K562 (cell line): ENCODE measurements at regions not wholly inside any gene's neighbourhood (a gene's known extent, or its start where the extent isn't known, plus 50 kb on each side); places are given as distances from the start of the nearest gene placed in this dataset.

ENCODE experiments used
- MTF1 ChIP-seq: fragments of 250-450 bp; sonication (Bioruptor Pico); IDR thresholded peaks from 2 replicates; pipeline ENCODE4 v1.9.0; 2021; ENCODE audit warnings: moderate library complexity, mild to moderate bottlenecking, inconsistent platforms, borderline replicate concordance
- SETDB1 ChIP-seq: IDR thresholded peaks from one replicate; pipeline ENCODE4 v1.6.1; 2012; ENCODE audit warnings: low read length, control low read depth, inconsistent platforms
- SMC3 ChIP-seq: conservative IDR thresholded peaks from 2 replicates; pipeline ENCODE4 v1.6.1; 2011; ENCODE audit warnings: low read depth, low read length, improper control_type of control experiment; ENCODE audit not compliant: insufficient read depth
- TCF7 ChIP-seq: sonication (generic); IDR thresholded peaks from 2 replicates; pipeline ENCODE4 v1.6.1; 2016; ENCODE audit warnings: antibody characterized with exemption, borderline replicate concordance
- ZC3H8 ChIP-seq: fragments of 450-650 bp; IDR thresholded peaks from 2 replicates; pipeline ENCODE4 v1.6.1; 2017
- ZNF408 ChIP-seq: fragments of 250-450 bp; sonication (Bioruptor Pico); IDR thresholded peaks from 2 replicates; pipeline ENCODE4 v1.4.0; 2020; ENCODE audit warnings: low read depth, mild to moderate bottlenecking, moderate library complexity
- TF ChIP-seq, protein P1 (sequence below): fragments of 450-650 bp; IDR thresholded peaks from 2 replicates; pipeline ENCODE4 v1.6.1; 2016; ENCODE audit warnings: low read depth
- TF ChIP-seq, protein P2 (sequence below), 2 experiments: fragments of 450-650 bp in 1 of 2; sonication (generic) in 1 of 2; formaldehyde crosslinking in 1 of 2; IDR thresholded peaks in 1 of 2; conservative IDR thresholded peaks in 1 of 2; 2 replicates each; pipeline versions ENCODE4 v1.6.1 to v1.8.1; 2016 to 2023; ENCODE audit warnings: mild to moderate bottlenecking in 2 of 2, moderate library complexity in 2 of 2, inconsistent platforms in 1 of 2, missing genetic modification reagents in 1 of 2
- TF ChIP-seq, protein P3 (sequence below): fragments of 450-650 bp; conservative IDR thresholded peaks from 2 replicates; pipeline ENCODE4 v1.6.1; 2016; ENCODE audit warnings: missing genetic modification characterization, low read depth, mild to moderate bottlenecking, missing compliant biosample characterization, moderate library complexity
- TF ChIP-seq, protein P4 (sequence below): sonication (generic); formaldehyde crosslinking; IDR thresholded peaks from 2 replicates; pipeline ENCODE4 v1.8.1; 2023; ENCODE audit warnings: mild to moderate bottlenecking, missing genetic modification reagents
- TF ChIP-seq, protein P5 (sequence below): fragments of 450-650 bp; IDR thresholded peaks from 2 replicates; pipeline ENCODE4 v1.6.1; 2016; ENCODE audit warnings: missing biosample characterization, missing genetic modification characterization
- TF ChIP-seq, protein P6 (sequence below): fragments of 250-450 bp; sonication (Bioruptor Pico); IDR thresholded peaks from 2 replicates; pipeline ENCODE4 v1.4.0; 2020

DNA sequence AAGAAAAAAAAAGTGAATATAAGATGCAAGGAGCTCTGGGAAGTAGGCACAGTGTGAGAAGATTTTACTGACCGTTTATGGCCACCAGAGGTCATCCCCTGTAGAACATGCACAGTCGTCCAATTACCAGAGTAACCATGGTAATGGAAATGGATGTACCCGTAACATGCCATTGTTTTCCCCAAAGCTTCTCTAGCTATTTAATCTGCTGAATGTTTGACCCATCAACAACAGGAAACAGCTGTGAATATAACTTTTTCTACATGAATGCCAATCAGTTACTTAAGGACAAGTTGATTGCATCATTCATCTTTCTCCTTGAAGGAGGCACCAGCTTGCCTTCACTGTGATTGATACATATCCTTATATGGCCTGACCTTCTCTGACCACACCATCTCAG lies 1967.0 kb upstream of the CDH9 start (continued):
- TF ChIP-seq, protein P1, sequence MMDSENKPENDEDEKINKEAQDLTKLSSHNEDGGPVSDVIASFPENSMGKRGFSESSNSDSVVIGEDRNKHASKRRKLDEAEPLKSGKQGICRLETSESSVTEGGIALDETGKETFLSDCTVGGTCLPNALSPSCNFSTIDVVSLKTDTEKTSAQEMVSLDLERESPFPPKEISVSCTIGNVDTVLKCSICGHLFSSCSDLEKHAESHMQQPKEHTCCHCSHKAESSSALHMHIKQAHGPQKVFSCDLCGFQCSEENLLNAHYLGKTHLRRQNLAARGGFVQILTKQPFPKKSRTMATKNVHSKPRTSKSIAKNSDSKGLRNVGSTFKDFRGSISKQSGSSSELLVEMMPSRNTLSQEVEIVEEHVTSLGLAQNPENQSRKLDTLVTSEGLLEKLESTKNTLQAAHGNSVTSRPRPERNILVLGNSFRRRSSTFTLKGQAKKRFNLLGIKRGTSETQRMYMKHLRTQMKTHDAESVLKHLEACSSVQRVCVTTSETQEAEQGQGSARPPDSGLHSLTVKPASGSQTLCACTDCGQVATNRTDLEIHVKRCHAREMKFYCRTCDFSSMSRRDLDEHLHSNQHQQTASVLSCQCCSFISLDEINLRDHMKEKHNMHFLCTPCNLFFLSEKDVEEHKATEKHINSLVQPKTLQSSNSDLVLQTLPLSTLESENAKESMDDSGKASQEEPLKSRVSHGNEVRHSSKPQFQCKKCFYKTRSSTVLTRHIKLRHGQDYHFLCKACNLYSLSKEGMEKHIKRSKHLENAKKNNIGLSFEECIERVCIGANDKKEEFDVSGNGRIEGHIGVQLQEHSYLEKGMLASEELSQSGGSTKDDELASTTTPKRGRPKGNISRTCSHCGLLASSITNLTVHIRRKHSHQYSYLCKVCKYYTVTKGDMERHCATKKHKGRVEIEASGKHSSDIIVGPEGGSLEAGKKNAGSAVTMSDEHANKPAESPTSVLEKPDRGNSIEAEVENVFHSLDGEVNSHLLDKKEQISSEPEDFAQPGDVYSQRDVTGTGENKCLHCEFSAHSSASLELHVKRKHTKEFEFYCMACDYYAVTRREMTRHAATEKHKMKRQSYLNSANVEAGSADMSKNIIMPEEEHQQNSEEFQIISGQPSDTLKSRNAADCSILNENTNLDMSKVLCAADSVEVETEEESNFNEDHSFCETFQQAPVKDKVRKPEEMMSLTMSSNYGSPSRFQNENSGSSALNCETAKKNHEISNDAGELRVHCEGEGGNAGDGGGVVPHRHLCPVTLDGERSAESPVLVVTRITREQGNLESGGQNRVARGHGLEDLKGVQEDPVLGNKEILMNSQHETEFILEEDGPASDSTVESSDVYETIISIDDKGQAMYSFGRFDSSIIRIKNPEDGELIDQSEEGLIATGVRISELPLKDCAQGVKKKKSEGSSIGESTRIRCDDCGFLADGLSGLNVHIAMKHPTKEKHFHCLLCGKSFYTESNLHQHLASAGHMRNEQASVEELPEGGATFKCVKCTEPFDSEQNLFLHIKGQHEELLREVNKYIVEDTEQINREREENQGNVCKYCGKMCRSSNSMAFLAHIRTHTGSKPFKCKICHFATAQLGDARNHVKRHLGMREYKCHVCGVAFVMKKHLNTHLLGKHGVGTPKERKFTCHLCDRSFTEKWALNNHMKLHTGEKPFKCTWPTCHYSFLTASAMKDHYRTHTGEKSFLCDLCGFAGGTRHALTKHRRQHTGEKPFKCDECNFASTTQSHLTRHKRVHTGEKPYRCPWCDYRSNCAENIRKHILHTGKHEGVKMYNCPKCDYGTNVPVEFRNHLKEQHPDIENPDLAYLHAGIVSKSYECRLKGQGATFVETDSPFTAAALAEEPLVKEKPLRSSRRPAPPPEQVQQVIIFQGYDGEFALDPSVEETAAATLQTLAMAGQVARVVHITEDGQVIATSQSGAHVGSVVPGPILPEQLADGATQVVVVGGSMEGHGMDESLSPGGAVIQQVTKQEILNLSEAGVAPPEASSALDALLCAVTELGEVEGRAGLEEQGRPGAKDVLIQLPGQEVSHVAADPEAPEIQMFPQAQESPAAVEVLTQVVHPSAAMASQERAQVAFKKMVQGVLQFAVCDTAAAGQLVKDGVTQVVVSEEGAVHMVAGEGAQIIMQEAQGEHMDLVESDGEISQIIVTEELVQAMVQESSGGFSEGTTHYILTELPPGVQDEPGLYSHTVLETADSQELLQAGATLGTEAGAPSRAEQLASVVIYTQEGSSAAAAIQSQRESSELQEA = no peak
- TF ChIP-seq TCF7 (no peak), MTF1 (no peak), SETDB1 (no peak), ZC3H8 (no peak), SMC3 (no peak), ZNF408 (CRISPR knock-in tag) (no peak)
- TF ChIP-seq, protein P2, sequence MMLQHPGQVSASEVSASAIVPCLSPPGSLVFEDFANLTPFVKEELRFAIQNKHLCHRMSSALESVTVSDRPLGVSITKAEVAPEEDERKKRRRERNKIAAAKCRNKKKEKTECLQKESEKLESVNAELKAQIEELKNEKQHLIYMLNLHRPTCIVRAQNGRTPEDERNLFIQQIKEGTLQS (IDR thresholded peaks at IDR 0.05) = peak; percentile 68
- TF ChIP-seq, protein P2 (CRISPR knock-in tag; conservative IDR thresholded peaks at IDR 0.05) = no peak
- TF ChIP-seq, protein P3, sequence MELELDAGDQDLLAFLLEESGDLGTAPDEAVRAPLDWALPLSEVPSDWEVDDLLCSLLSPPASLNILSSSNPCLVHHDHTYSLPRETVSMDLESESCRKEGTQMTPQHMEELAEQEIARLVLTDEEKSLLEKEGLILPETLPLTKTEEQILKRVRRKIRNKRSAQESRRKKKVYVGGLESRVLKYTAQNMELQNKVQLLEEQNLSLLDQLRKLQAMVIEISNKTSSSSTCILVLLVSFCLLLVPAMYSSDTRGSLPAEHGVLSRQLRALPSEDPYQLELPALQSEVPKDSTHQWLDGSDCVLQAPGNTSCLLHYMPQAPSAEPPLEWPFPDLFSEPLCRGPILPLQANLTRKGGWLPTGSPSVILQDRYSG (tag) = no peak
- TF ChIP-seq, protein P4, sequence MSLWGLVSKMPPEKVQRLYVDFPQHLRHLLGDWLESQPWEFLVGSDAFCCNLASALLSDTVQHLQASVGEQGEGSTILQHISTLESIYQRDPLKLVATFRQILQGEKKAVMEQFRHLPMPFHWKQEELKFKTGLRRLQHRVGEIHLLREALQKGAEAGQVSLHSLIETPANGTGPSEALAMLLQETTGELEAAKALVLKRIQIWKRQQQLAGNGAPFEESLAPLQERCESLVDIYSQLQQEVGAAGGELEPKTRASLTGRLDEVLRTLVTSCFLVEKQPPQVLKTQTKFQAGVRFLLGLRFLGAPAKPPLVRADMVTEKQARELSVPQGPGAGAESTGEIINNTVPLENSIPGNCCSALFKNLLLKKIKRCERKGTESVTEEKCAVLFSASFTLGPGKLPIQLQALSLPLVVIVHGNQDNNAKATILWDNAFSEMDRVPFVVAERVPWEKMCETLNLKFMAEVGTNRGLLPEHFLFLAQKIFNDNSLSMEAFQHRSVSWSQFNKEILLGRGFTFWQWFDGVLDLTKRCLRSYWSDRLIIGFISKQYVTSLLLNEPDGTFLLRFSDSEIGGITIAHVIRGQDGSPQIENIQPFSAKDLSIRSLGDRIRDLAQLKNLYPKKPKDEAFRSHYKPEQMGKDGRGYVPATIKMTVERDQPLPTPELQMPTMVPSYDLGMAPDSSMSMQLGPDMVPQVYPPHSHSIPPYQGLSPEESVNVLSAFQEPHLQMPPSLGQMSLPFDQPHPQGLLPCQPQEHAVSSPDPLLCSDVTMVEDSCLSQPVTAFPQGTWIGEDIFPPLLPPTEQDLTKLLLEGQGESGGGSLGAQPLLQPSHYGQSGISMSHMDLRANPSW (CRISPR knock-in tag) = no peak
- TF ChIP-seq, protein P5, sequence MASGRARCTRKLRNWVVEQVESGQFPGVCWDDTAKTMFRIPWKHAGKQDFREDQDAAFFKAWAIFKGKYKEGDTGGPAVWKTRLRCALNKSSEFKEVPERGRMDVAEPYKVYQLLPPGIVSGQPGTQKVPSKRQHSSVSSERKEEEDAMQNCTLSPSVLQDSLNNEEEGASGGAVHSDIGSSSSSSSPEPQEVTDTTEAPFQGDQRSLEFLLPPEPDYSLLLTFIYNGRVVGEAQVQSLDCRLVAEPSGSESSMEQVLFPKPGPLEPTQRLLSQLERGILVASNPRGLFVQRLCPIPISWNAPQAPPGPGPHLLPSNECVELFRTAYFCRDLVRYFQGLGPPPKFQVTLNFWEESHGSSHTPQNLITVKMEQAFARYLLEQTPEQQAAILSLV (tag) = peak; percentile 76
- TF ChIP-seq, protein P6, sequence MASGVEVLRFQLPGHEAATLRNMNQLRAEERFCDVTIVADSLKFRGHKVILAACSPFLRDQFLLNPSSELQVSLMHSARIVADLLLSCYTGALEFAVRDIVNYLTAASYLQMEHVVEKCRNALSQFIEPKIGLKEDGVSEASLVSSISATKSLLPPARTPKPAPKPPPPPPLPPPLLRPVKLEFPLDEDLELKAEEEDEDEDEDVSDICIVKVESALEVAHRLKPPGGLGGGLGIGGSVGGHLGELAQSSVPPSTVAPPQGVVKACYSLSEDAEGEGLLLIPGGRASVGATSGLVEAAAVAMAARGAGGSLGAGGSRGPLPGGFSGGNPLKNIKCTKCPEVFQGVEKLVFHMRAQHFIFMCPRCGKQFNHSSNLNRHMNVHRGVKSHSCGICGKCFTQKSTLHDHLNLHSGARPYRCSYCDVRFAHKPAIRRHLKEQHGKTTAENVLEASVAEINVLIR = no peak
